RCC 7860 (cell line): ENCODE measurements at regions not wholly inside any gene's neighbourhood (a gene's known extent, or its start where the extent isn't known, plus 50 kb on each side); places are given as distances from the start of the nearest gene placed in this dataset.
"Not testable (repeated sequence)": the region's sequence is repeated elsewhere in the genome, so short reads cannot be mapped to it uniquely, and the experiment has no call there.

Experiments used
- DNase-seq: peaks from one replicate; pipeline ENCODE4 v3.0.0-alpha.2; 2015; ENCODE audit warnings: low spot score
- FAIRE-seq: peaks from 2 replicates; lab custom pipeline; 2012; peaks lifted over from hg19 to GRCh38; lab: Jason Lieb, UNC

- DNase-seq (peak; percentile 43), FAIRE-seq (no peak)
These were observed 145.2 kb downstream of the RAD51AP2 start for GRCh38 chr2:17373041-17373440.

- no peak for DNase-seq
- FAIRE-seq: no peak
These were observed 154.4 kb downstream of the RAD51AP2 start for GRCh38 chr2:17363846-17364245.

GRCh38 chr2:17362956-17363355, 155.3 kb downstream of the RAD51AP2 start:
- DNase-seq: no peak
- no peak for FAIRE-seq

GRCh38 chr2:17355608-17356329, 162.5 kb downstream of the RAD51AP2 start:
- DNase-seq (peak; percentile 84), FAIRE-seq (peak; percentile 86)

- FAIRE-seq: no peak
- no peak for DNase-seq
These were observed 165.0 kb downstream of the RAD51AP2 start for GRCh38 chr2:17353263-17353662.

- not testable (repeated sequence) for FAIRE-seq, DNase-seq
These were observed 175.5 kb downstream of the RAD51AP2 start for GRCh38 chr2:17342692-17343091.

GRCh38 chr2:17337507-17337906, 180.7 kb downstream of the RAD51AP2 start:
- FAIRE-seq (no peak), DNase-seq (no peak)

GRCh38 chr2:17336458-17336857, 181.8 kb downstream of the RAD51AP2 start:
- FAIRE-seq (no peak), DNase-seq (no peak)

GRCh38 chr2:17334300-17334699, 183.9 kb downstream of the RAD51AP2 start:
- no peak for FAIRE-seq
- DNase-seq: no peak

GRCh38 chr2:17331636-17332035, 186.6 kb downstream of the RAD51AP2 start:
- FAIRE-seq (no peak), DNase-seq (no peak)

GRCh38 chr2:17328161-17328560, 190.1 kb downstream of the RAD51AP2 start:
- no peak for FAIRE-seq

GRCh38 chr2:17327649-17328048, 190.6 kb downstream of the RAD51AP2 start:
- DNase-seq: peak; percentile 16
- no peak for FAIRE-seq

More at GRCh38 chr2:17328161-17328560, 190.1 kb downstream of the RAD51AP2 start:
- DNase-seq: no peak

GRCh38 chr2:17326717-17327116, 191.5 kb downstream of the RAD51AP2 start:
- no peak for FAIRE-seq
- no peak for DNase-seq

- FAIRE-seq (no peak), DNase-seq (no peak)
These were observed 194.5 kb downstream of the RAD51AP2 start for GRCh38 chr2:17323697-17324096.

GRCh38 chr2:17322461-17322860, 195.8 kb downstream of the RAD51AP2 start:
- FAIRE-seq: no peak

GRCh38 chr2:17319090-17319489, 199.2 kb downstream of the RAD51AP2 start:
- DNase-seq: no peak
- no peak for FAIRE-seq

More at GRCh38 chr2:17322461-17322860, 195.8 kb downstream of the RAD51AP2 start:
- no peak for DNase-seq

GRCh38 chr2:17318013-17318412, 200.2 kb downstream of the RAD51AP2 start:
- FAIRE-seq (no peak), DNase-seq (no peak)

GRCh38 chr2:17317439-17317976, 200.7 kb downstream of the RAD51AP2 start:
- FAIRE-seq (no peak), DNase-seq (no peak)

- DNase-seq (peak; percentile 9), FAIRE-seq (no peak)
These were observed 205.0 kb downstream of the RAD51AP2 start for GRCh38 chr2:17313261-17313660.

- FAIRE-seq (no peak), DNase-seq (no peak)
These were observed 206.3 kb downstream of the RAD51AP2 start for GRCh38 chr2:17311771-17312511.

GRCh38 chr2:17311106-17311619, 207.1 kb downstream of the RAD51AP2 start:
- FAIRE-seq (no peak), DNase-seq (no peak)
